Vagina (tissue), 2 donors: ENCODE measurements at regions not wholly inside any gene's neighbourhood (a gene's known extent, or its start where the extent isn't known, plus 50 kb on each side); places are given as distances from the start of the nearest gene placed in this dataset.

Experiments
- CTCF ChIP-seq, 3 experiments: fragments of 450-650 bp in 2 of 3; fragments of 200-600 bp in 1 of 3; sonication (generic) in 1 of 3; IDR thresholded peaks; one replicate each; pipeline ENCODE4 v1.5.1; 2017 to 2019; ENCODE audit warnings: antibody characterized with exemption in 3 of 3, mild to moderate bottlenecking in 2 of 3, moderate library complexity in 2 of 3
- POLR2A ChIP-seq, 2 donors: fragments of 450-650 bp; IDR thresholded peaks; one replicate each; pipeline ENCODE4 v1.6.1; 2017; ENCODE audit warnings: antibody characterized with exemption in 2 of 2, mild to moderate bottlenecking in 2 of 2, moderate library complexity in 2 of 2
- POLR2AphosphoS5 ChIP-seq, 2 donors: sonication (generic); formaldehyde crosslinking; IDR thresholded peaks; one replicate each; pipeline ENCODE4 v1.9.0; 2017; ENCODE audit warnings: antibody characterized with exemption in 2 of 2, mild to moderate bottlenecking in 2 of 2, low read depth in 1 of 2; ENCODE audit not compliant: insufficient read depth in 1 of 2

GRCh38 chr6:16831136-16831535 lies 69.9 kb upstream of the ATXN1 start:
- TF ChIP-seq POLR2A (IDR thresholded peaks at IDR 0.05) (no peak), CTCF (IDR thresholded peaks at IDR 0.05) (no peak), POLR2AphosphoS5 (IDR thresholded peaks at IDR 0.05; ENCODE audit: insufficient read depth in 1 of 2, low read depth in 1 of 2) (no peak)
